PC-3 (cell line): ENCODE measurements at regions not wholly inside any gene's neighbourhood (a gene's known extent, or its start where the extent isn't known, plus 50 kb on each side); places are given as distances from the start of the nearest gene placed in this dataset.

Source experiments
- EZH2phosphoT487 ChIP-seq: fragments of 300-600 bp; sonication (generic); IDR thresholded peaks from 2 replicates; pipeline ENCODE4 v1.6.1; 2018; ENCODE audit warnings: mild to moderate bottlenecking, antibody characterized with exemption, low read length, borderline replicate concordance
- TF ChIP-seq, protein P1 (sequence below): fragments of 300-600 bp; sonication (generic); conservative IDR thresholded peaks from 2 replicates; pipeline ENCODE4 v1.5.1; 2017; ENCODE audit warnings: antibody characterized with exemption, low read depth, mild to moderate bottlenecking, low read length

DNA sequence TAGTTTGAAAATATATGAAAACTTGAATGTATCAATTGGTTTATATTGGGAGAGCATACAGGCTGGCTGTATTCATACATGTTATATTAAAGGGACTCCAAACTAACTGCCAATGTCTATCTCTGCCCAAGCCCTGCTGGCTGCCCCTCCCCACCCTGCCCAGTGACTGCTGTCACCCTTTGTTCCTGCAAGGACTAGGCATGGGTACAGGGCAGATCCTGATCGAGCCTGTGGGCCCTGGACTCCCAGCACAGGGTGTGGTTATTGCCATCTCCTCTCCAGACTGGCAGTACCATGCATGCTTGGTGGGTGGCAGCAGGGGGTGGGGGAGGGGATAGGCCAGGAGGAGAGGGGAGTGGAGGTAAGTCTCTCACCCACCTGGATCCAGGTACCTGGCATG is 167.5 kb upstream of the RASGEF1B start:
- TF ChIP-seq, protein P1, sequence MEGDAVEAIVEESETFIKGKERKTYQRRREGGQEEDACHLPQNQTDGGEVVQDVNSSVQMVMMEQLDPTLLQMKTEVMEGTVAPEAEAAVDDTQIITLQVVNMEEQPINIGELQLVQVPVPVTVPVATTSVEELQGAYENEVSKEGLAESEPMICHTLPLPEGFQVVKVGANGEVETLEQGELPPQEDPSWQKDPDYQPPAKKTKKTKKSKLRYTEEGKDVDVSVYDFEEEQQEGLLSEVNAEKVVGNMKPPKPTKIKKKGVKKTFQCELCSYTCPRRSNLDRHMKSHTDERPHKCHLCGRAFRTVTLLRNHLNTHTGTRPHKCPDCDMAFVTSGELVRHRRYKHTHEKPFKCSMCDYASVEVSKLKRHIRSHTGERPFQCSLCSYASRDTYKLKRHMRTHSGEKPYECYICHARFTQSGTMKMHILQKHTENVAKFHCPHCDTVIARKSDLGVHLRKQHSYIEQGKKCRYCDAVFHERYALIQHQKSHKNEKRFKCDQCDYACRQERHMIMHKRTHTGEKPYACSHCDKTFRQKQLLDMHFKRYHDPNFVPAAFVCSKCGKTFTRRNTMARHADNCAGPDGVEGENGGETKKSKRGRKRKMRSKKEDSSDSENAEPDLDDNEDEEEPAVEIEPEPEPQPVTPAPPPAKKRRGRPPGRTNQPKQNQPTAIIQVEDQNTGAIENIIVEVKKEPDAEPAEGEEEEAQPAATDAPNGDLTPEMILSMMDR, result no peak
- TF ChIP-seq EZH2phosphoT487, result no peak
